ACHN (cell line): ENCODE measurements at regions not wholly inside any gene's neighbourhood (a gene's known extent, or its start where the extent isn't known, plus 50 kb on each side); places are given as distances from the start of the nearest gene placed in this dataset.
"Not testable (repeated sequence)": the region's sequence is repeated elsewhere in the genome, so short reads cannot be mapped to it uniquely, and the experiment has no call there.

ENCODE experiments used
- DNase-seq: peaks from one replicate; pipeline ENCODE4 v3.0.0-alpha.2; 2015
- in situ Hi-C: cut with HindIII; loops from 2 replicates; pipeline ENCODE4 v1.10.0; 2017; ENCODE audit warnings: low sequenced_read_pairs, low pct_ligation_motif_present, low pct_unique_long_range_greater_than_20kb

DNA sequence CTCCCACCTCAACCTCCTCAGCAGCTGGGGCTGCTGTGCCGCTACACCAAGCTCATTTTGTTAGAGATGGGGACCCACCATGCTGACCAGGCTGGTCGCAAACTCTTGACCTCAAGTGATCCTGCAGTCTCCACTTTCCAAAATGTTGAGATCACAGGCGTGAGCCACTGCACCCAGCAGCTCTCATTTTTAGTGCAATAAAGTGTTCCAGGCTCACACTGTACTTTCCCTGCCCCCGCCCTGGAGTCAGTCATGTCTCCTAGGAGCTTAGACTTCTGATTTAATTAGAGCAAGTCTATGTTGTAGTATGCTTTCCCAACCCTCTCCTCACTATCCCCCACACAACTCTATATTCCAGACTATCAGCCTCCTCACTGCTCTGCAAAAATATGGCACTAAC lies 238.0 kb upstream of the ACTBL2 start:
- in situ Hi-C loops: no loop called here
- no peak for DNase-seq

DNA sequence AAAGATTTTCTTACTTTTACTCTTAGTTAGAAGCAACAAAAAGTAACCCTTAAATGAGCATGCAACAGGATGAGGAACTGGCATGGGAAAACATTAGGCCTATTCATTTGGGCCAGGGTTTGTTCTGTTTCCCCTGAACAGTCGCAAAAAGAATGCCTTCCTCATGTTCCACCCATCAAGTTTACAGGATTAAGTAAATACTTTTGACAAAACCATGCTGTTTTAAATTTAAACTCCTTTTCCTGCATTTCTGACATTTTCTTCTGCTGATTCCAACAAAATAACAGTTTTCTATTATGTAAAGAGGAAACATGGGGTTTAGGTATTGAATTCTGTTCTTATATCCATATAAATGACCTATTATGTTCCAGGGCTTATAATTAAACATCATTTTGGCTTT lies 236.6 kb upstream of the ACTBL2 start:
- in situ Hi-C loops: no loop called here
- no peak for DNase-seq

DNA sequence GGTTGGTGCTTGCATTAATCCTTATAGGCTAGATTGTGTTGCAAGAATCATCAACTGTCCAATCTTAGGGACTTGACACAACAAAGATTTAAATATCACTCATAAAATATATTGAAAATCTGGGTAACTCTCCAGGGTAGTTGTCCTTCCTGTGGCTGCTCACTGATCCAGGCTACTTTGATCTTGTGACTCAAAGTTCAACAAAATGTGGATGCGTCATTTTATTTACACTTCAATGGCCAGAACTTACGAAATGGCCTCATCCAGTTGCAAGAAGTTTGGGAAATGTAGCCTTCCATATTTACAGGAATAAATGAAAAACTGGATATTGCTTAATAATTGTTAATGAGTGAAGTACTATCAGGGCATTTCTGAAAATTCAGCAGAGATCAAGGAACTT lies 235.5 kb upstream of the ACTBL2 start:
- DNase-seq: peak; percentile 27
- in situ Hi-C loops: no loop called here

DNA sequence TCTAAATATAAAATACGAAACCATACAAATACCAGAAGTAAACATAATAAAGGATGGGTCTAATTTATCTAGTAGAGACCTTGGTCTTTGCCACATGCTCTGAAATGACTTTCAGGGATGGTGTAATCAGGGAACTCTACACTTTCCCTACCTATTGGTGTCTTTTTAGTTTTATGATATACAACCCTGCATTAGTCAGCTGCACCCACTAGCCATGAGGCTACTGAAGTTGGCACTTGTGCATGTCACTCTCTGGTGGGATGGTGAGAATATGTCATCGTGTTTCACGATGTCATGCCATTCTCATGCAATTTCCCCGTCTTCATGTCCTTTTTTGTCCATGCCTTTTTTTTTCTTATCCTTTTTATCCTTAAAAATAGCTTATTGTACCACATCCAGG lies 234.9 kb upstream of the ACTBL2 start:
- no peak for DNase-seq
- in situ Hi-C loops: no loop called here

DNA sequence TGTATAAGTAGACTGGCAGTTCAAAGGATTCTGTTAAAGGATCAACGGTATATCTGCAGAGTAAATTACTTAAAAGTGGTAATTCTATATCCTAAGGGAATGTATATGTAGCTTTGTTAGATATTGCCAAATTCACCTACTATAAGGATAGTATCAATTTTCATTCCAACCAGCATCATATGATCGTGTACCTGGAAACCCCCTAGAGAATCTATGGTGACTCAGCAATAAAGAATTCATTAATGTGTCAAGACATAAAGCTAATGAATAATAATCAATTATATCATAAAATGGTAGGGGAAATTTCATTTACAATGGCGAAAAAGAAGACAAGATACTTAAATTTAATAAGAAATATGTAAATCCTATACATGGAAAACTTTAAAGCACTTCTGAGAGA lies 234.1 kb upstream of the ACTBL2 start:
- in situ Hi-C loops: no loop called here
- DNase-seq: no peak

DNA sequence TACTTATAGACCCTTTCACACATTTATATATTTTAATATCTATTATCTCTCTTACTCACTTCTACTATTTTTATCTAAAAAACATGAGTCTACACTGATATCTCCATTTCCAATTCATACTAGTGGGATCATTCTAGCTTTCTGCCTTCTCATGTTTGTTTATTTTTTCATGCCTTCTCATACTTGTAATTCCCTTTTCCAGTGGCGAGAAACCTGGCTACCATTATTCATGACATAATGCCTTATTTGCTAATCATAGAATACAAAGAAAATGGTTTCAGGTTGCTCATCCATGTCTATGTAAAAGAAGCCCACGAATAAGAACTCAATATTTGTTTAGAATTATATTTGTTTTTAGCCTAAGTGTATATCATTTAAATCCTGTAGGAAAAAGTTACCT lies 232.7 kb upstream of the ACTBL2 start:
- no peak for DNase-seq
- in situ Hi-C loops: no loop called here

DNA sequence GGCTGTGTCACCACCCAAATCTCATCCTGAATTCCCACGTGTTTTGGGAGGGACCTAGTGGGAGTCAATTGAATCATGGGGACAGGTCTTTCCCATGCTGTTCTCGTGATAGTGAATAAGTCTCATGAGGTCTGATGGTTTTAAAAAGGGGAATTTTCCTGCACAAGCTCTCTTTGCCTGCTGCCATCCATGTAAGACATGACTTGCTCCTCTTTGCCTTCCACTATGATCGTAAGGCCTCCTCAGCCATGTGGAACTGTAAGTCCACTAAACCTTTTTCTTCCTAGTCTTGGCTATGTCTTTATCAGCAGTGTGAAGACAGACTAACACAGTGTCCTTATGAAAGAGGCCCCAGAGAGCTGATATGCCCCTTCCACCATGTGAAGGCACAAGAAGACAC lies 230.9 kb upstream of the ACTBL2 start:
- DNase-seq, in situ Hi-C loops: not testable (repeated sequence)

DNA sequence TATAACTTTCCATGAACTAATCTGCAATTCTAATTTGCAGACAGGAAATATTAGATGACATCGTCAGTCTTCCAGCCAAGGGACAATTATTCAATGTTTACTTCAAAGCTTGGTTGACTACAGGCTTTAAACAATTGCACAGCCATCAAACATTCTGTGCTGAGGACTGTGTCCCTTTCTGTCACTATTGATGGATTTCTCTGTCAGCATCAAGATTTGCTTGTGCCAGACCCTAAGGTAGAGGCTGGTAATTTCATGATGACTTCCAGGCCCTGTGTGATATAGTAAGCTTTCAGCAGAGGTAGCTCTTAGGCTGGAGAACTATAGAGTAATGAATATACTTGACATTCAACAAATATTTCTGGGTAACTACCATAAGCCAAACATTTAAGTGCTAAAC lies 229.3 kb upstream of the ACTBL2 start:
- no peak for DNase-seq
- in situ Hi-C loops: no loop called here

DNA sequence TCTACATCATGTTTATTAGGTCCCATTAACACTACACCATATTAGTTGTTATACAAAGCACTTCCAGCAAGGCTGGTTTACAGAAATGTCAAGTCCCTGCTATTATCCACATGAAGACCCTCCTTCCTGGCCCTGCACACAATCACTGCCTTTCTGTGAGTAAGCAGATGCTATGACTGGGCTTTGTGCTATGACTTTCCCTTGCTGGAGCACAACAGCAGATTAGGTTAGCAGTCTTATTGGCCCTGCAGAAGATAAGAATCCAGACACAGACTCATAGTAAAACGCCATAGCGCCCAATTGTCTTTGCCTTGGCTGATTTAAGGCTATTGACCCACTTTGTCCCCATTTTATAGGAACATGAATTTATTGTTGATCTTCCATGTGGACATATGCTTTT lies 228.9 kb upstream of the ACTBL2 start:
- no peak for DNase-seq
- in situ Hi-C loops: no loop called here

DNA sequence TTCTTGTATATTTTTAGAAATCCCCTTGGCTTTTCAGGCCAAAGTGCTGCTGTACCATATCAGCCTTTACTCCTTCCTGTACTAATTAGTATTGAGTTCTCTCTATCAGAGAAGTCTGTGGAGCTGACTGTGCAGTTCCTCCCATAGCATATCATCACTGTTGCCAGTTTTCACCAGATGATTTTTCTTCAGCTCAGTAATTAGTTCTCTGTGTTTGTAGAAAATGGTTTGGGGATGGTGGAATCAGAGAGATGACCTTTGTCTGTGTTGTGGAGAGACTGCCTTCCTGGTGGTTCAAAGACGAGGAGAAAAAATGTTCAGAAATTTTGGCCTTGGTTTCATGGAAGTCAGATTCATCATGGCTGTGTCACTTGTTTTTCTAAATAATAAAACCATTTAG lies 227.5 kb upstream of the ACTBL2 start:
- DNase-seq: no peak
- in situ Hi-C loops: no loop called here

DNA sequence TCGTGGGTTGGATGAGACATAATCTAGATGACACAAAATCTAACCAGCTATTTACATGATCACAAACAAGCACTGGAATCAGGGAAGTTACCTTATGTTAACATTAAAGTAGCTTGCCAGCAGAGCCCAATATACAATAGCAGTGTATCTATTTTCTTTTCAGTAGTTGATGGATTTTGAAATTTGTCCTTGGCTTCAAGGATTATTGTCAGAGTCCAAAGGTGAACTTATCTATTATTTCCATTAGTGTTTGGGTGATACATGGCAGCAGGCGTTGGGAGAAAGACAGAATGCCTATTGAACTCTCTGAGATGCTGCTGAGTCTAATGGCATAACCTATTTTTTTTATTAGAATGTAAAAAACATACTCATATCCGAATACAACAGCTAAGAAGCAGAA lies 223.2 kb upstream of the ACTBL2 start:
- DNase-seq: no peak
- in situ Hi-C loops: no loop called here

DNA sequence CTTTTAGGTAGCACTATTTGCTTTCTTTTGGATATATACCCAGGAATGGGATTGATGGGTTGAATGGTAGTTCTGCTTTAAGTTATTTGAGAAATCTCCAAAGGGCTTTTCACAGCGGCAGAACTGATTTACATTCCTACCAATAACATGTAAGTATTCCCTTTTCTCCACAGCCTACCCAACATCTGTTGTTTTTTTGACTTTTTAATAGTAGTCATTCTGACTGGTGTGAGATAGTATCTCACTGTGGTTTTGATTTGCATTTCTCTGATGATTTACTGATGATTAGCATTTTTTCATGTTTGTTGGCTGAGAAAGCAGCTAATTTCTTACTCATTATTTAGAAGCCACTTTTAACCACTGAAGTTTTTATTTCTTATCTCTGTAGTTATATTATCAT lies 221.1 kb upstream of the ACTBL2 start:
- in situ Hi-C loops: no loop called here
- DNase-seq: no peak

DNA sequence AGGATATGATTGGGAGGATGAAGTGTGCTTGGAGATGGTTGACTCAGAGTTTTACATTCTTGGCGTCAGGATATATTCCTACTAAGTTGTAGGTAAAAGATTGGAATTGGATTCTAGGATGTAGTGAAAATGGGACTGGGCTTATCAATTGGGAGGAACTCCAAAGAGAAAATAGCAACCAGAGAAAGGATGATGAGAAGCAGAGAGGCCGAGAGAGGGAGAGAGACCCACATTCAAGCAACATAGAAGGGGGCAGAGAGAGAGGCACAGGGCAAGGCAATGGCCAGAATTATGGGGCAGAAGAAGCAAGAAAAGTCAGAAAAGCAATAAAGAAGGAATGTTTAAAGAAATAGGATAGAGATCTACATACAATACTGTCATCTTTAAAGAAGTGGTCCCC lies 217.9 kb upstream of the ACTBL2 start:
- DNase-seq: no peak
- in situ Hi-C loops: no loop called here

DNA sequence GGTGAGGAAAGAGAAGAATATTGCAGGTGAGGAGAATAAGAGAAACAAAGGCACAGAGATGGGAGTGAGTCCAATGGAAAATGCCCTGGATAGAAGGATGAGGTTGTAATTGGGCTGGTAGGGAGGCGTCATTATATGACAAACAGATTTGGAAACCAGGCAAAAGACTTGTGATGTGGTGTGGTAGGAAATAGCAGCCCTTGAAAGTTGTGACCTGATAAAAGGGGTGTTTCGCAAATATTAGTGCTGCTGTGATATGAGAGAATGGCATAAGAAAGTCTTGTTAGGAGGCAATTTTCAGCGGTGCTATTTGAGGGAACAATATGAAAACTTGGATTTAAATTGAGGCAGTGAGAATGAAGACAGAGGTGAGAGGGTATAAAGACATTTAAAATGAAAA lies 217.5 kb upstream of the ACTBL2 start:
- in situ Hi-C loops: no loop called here
- no peak for DNase-seq

DNA sequence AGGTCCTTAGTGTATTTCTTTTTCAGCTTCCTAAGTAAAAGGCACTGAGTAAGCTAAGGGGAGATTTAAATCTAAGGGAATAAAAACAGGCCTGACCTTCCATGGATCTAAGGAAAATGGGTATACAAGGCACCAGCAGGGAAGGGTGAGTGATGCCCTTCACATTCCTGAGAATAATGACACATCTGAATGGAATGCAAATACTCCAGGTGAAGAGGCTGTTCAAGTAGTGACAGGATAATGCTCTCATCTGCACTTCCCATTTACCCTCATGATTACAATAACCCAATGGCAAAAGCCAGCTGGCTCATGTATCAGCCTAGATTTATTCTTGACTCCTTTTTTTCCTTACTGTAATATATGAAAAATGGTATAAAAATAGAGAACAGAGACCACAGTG lies 216.2 kb upstream of the ACTBL2 start:
- in situ Hi-C loops: no loop called here
- DNase-seq: peak; percentile 90

DNA sequence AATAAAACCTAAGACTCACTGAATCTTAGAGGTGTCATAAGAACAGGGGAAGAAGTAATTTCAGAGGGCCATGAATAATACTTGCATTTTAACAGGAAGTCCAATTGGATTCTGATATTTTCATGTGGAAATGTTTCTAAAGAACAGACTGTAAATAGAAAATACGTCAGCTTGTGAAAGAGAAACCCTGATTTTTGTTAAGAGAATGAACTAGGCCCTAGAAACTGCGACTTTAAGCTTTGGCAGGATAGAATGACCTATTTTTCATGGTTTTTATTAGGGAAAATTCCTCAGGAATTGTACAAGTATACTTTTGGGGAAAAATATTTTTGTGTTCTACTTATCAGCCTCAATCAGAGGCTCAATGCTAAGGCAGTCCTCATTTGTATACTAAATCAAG lies 215.5 kb upstream of the ACTBL2 start:
- in situ Hi-C loops: no loop called here

DNA sequence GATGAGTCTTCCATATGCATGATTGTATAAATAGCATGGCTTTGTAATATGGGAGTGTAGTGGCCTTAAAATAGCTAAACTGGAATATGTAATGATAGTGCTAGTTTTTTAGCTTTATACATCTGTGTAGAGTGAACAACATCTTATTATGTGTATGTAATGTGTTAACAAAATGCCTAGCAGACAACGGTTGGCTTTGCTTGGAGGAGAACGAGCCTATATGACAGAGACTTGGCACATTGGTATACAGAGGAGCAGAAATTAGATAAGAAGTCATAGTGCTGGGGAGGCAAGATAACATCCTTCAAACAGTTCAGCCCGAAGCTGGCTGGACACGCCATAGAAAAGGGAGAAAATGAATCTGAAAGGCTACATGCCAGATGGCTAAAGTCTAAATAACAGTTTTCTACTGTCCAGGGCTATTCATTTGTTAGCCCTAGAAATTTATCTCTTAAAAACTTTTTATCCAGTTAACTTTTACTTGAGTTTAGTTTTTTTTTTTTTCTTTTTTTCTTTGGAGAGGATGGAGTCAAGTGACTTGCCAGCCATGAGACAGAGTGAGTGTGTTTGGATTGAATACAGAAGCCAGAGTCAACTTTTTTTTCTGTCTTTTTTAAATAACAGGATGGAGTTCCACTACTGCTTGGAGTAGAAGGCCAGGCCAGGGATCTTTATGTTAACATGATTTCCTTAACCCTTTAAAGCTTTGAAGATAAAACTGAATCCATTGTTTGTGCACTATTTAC lies 214.4 kb upstream of the ACTBL2 start:
- no peak for DNase-seq
- in situ Hi-C loops: no loop called here

More for the DNA sequence above, 215.5 kb upstream of the ACTBL2 start:
- DNase-seq: no peak

DNA sequence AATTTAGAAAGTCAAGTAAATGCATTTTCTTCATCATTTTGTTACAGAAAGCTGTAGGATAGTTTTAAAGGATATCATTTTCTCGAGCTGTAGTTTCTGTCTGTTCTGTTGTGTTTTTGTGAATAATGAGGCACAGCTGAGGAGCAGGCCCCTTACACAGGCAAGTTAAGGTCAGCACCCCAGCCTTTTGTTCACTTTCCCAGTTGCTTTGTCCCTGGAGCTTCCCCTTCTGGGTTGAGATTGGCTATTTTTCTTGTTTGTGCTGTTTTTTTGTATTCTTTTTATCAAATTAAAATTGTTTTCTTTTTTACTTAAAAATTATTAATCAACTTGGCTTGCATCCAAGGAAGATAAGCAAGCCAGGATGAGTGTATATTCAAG lies 213.8 kb upstream of the ACTBL2 start:
- no peak for DNase-seq
- in situ Hi-C loops: no loop called here

DNA sequence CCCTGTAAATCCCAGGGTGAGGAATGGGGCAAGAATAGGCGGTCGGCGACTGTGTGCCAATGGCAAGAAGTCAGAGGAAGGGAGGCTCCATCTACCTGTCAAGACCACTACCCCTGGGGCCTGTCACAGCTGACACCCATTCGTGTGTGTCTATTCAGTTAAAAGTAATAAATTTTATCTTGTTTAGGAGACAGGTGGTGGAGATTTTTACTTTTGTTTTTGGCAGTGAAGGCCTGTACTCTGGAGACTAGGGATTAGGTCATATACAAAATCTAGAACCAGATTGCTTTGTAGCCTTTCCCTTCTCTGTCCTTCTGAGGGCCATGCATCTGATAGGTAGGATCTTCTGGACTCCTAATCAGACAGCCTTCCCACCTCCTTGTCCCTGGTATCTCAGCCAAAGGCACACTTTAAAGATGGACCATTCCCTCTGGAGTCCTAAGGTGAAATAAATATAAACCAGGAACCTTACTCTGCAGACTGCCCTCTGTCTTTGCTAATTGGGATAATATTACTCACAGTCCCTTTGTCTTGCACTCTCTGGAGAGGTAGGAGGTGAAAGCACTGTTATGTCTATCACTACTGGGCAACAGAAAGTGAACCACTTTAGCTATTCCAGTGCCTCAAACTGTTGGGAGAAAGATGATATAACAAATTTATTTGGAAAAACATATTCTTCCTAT lies 213.2 kb upstream of the ACTBL2 start:
- DNase-seq: no peak
- in situ Hi-C loops: no loop called here

DNA sequence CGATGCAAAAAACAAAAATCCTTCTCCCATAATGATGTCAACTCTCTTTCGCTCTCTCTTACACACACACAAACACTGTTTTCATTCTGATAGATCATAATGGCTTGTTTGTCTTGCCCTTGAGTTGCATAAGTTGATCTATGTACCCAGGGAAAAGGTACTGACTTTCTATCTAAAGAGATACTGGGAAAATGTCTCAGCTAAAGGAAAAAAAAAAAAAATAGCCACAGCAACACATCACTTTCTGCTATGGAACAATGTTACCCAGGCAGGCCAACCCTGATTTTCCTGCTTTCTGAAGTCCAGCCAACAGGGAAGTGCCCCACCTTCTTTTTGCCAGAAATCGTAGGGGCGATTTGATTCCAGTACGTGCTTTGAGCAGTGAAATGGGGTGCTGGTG lies 212.6 kb upstream of the ACTBL2 start:
- in situ Hi-C loops: no loop called here
- no peak for DNase-seq
